HL-60 (cell line): ENCODE measurements at regions not wholly inside any gene's neighbourhood (a gene's known extent, or its start where the extent isn't known, plus 50 kb on each side); places are given as distances from the start of the nearest gene placed in this dataset.

ENCODE experiments used
- GABPA ChIP-seq: IDR thresholded peaks from 2 replicates; pipeline ENCODE4 v1.6.1; 2012; ENCODE audit warnings: low read depth
- POLR2AphosphoS5 ChIP-seq: IDR thresholded peaks from 2 replicates; pipeline ENCODE4 v1.6.1; 2012; ENCODE audit warnings: low read depth
- SPI1 ChIP-seq: IDR thresholded peaks from 2 replicates; pipeline ENCODE4 v1.6.1; 2012; ENCODE audit warnings: low read depth, mild to moderate bottlenecking, borderline replicate concordance
- TF ChIP-seq, protein P1 (sequence below): IDR thresholded peaks from one replicate; pipeline ENCODE4 v1.5.1; 2011; ENCODE audit warnings: low read length, control low read depth, inconsistent platforms; ENCODE audit not compliant: insufficient read depth
- TF ChIP-seq, protein P2 (sequence below): IDR thresholded peaks from 2 replicates; pipeline ENCODE4 v1.6.1; 2012; ENCODE audit warnings: low read depth; ENCODE audit not compliant: insufficient replicate concordance

DNA sequence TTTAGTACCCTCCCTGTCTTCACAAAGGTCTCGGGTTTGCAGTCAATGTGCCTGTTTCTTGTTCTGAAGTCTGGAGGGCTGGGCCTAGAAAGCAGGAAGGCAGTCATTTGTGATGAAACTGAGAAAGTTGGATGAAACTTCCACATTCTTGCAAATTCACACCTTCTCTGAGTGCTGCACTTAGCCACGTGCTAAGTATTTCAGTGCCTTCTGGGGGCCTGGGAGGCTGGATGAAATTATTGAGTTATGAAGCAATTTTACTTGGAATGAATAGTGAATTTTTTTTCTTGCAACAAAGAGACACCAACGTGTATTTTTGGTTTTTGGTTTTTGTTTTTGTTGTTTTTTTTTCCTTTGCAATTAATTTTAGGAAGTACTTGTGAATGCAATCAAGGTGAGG, 71.2 kb downstream of the MSX1 start:
- TF ChIP-seq, protein P1, sequence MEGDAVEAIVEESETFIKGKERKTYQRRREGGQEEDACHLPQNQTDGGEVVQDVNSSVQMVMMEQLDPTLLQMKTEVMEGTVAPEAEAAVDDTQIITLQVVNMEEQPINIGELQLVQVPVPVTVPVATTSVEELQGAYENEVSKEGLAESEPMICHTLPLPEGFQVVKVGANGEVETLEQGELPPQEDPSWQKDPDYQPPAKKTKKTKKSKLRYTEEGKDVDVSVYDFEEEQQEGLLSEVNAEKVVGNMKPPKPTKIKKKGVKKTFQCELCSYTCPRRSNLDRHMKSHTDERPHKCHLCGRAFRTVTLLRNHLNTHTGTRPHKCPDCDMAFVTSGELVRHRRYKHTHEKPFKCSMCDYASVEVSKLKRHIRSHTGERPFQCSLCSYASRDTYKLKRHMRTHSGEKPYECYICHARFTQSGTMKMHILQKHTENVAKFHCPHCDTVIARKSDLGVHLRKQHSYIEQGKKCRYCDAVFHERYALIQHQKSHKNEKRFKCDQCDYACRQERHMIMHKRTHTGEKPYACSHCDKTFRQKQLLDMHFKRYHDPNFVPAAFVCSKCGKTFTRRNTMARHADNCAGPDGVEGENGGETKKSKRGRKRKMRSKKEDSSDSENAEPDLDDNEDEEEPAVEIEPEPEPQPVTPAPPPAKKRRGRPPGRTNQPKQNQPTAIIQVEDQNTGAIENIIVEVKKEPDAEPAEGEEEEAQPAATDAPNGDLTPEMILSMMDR = no peak
- TF ChIP-seq POLR2AphosphoS5 = no peak
- TF ChIP-seq, protein P2, sequence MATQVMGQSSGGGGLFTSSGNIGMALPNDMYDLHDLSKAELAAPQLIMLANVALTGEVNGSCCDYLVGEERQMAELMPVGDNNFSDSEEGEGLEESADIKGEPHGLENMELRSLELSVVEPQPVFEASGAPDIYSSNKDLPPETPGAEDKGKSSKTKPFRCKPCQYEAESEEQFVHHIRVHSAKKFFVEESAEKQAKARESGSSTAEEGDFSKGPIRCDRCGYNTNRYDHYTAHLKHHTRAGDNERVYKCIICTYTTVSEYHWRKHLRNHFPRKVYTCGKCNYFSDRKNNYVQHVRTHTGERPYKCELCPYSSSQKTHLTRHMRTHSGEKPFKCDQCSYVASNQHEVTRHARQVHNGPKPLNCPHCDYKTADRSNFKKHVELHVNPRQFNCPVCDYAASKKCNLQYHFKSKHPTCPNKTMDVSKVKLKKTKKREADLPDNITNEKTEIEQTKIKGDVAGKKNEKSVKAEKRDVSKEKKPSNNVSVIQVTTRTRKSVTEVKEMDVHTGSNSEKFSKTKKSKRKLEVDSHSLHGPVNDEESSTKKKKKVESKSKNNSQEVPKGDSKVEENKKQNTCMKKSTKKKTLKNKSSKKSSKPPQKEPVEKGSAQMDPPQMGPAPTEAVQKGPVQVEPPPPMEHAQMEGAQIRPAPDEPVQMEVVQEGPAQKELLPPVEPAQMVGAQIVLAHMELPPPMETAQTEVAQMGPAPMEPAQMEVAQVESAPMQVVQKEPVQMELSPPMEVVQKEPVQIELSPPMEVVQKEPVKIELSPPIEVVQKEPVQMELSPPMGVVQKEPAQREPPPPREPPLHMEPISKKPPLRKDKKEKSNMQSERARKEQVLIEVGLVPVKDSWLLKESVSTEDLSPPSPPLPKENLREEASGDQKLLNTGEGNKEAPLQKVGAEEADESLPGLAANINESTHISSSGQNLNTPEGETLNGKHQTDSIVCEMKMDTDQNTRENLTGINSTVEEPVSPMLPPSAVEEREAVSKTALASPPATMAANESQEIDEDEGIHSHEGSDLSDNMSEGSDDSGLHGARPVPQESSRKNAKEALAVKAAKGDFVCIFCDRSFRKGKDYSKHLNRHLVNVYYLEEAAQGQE = no peak
- TF ChIP-seq GABPA = no peak
- no peak for TF ChIP-seq SPI1
